Liver (tissue), 3 donors: ENCODE measurements at regions not wholly inside any gene's neighbourhood (a gene's known extent, or its start where the extent isn't known, plus 50 kb on each side); places are given as distances from the start of the nearest gene placed in this dataset.

Source experiments
- GABPA ChIP-seq, 2 donors: IDR thresholded peaks in 1 of 2; conservative IDR thresholded peaks in 1 of 2; 2 replicates each; pipeline ENCODE4 v1.6.1; 2016; ENCODE audit warnings: antibody characterized with exemption in 2 of 2, mild to moderate bottlenecking in 1 of 2, moderate library complexity in 1 of 2
- RAD21 ChIP-seq, 2 donors: IDR thresholded peaks; 2 replicates each; pipeline ENCODE4 v1.6.1; 2016; ENCODE audit warnings: antibody characterized with exemption in 2 of 2, mild to moderate bottlenecking in 2 of 2
- TAF1 ChIP-seq: conservative IDR thresholded peaks from 2 replicates; pipeline ENCODE4 v1.6.1; 2016; ENCODE audit warnings: antibody characterized with exemption, mild to moderate bottlenecking
- TF ChIP-seq, protein P1 (sequence below): IDR thresholded peaks from 2 replicates; pipeline ENCODE4 v1.6.1; 2016; ENCODE audit warnings: antibody characterized with exemption
- TF ChIP-seq, protein P2 (sequence below): fragments of 150-350 bp; IDR thresholded peaks from 2 replicates; pipeline ENCODE4 v1.5.1; 2017; ENCODE audit warnings: improper control_type of control experiment, low read depth, low read length; ENCODE audit not compliant: missing input control
- TF ChIP-seq, protein P3 (sequence below): IDR thresholded peaks from 2 replicates; pipeline ENCODE4 v1.6.1; 2016; ENCODE audit warnings: antibody characterized with exemption
- donor health status: healthy.
- donor health status: healthy.

DNA sequence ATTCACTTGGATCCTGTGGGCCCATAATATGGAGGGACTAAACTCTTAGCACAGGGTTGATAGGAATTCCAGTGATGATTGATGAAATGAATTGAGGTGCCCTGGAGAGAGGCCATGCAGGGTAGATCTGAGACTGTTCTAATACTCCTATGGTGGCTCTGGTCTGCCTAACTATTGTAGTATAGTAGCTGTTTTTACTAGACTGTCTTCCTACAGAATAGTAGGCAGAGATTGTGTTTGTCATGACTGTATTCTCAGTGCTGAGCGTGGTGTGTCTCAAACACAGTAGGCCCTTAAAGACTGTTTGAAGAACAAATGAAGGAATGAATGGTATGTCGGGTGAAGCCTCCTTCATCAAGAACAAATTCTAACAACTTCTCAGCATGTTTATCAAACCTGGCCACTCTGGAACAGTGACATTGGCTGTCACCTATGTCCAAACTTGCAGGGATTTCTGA is 107.0 kb upstream of the SESN3 start:
- TF ChIP-seq TAF1: no peak
- TF ChIP-seq RAD21 (IDR thresholded peaks at IDR 0.05): no peak
- TF ChIP-seq, protein P1, sequence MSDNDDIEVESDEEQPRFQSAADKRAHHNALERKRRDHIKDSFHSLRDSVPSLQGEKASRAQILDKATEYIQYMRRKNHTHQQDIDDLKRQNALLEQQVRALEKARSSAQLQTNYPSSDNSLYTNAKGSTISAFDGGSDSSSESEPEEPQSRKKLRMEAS: no peak
- TF ChIP-seq, protein P2, sequence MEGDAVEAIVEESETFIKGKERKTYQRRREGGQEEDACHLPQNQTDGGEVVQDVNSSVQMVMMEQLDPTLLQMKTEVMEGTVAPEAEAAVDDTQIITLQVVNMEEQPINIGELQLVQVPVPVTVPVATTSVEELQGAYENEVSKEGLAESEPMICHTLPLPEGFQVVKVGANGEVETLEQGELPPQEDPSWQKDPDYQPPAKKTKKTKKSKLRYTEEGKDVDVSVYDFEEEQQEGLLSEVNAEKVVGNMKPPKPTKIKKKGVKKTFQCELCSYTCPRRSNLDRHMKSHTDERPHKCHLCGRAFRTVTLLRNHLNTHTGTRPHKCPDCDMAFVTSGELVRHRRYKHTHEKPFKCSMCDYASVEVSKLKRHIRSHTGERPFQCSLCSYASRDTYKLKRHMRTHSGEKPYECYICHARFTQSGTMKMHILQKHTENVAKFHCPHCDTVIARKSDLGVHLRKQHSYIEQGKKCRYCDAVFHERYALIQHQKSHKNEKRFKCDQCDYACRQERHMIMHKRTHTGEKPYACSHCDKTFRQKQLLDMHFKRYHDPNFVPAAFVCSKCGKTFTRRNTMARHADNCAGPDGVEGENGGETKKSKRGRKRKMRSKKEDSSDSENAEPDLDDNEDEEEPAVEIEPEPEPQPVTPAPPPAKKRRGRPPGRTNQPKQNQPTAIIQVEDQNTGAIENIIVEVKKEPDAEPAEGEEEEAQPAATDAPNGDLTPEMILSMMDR: no peak
- TF ChIP-seq GABPA (IDR thresholded peaks at IDR 0.05 in 1 of 2, conservative IDR thresholded peaks at IDR 0.05 in 1 of 2): no peak
- TF ChIP-seq, protein P3, sequence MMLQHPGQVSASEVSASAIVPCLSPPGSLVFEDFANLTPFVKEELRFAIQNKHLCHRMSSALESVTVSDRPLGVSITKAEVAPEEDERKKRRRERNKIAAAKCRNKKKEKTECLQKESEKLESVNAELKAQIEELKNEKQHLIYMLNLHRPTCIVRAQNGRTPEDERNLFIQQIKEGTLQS: no peak
